IPS-NIHi11 (cell line): ENCODE measurements at regions not wholly inside any gene's neighbourhood (a gene's known extent, or its start where the extent isn't known, plus 50 kb on each side); places are given as distances from the start of the nearest gene placed in this dataset.
A peak's percentile ranks its signal among the peaks of the same experiment; 100 is the strongest.

Source experiments
- DNase-seq: peaks from one replicate; pipeline ENCODE4 v3.0.0; 2012; ENCODE audit warnings: mixed read lengths, low spot score

DNA sequence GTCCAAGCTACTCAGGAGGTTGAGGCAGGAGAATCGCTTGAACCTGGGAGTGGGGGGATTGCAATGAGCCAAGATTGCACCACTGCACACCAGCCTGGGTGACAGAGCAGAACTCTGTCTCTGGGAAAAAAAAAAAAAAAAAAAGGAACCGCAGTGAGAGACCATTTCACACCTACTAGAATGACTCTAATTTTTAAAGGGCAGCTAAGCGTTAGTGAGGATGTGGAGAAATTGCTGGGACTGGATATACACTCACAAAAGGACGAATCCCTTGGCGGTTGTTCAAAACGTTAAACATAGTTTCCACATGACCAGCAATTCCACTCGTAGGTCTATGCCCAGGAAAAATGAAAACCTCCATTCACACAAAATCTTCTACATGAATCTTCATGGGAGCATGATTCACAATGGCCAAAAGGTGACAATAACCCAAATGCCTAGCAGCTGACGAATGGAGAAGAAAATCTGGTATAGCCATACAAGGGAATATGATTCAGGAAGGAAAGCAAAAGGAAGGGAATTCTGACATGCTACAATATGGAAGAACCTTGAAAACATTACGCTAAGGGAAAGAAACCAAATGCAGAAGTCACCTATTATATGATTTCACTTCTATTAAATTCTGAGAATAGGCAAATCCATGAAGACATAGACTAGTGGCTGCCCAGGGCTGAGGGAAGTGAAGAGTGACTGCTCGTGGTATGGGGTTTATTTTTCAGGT lies 127.0 kb downstream of the CHSY1 start:
- DNase-seq, result no peak

DNA sequence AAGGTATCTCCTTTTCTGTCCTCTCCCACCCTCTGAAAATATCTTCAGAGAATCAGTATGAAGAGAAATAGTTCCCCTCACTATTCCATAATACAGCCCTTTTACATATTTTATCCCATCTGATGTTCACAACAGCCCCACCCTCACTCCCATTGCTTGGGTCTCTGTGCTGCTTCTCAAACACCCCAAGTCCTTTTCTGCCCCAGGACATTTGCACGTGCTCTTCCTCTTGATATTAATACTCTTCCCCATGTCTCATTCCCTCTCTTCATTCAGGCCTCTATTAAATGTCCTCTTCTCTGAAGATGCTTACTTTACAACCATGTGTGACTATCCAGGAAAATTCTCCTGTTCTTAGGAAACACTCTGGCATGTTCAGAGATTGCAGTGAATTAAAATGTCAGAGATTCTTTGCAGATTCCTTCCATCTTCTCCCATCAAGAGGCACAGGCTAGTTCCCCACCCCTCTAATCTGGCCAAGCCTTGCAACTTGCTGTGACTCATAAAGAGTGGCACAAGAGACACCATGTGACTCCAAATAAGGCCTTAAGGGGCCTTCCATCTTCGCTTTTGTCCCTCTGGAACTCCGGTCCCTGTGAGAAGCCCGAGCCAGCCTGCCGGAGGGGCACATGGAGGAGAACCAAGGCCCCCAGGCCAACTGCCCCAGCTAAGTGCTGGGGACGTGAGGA lies 128.5 kb downstream of the CHSY1 start:
- DNase-seq, result no peak

DNA sequence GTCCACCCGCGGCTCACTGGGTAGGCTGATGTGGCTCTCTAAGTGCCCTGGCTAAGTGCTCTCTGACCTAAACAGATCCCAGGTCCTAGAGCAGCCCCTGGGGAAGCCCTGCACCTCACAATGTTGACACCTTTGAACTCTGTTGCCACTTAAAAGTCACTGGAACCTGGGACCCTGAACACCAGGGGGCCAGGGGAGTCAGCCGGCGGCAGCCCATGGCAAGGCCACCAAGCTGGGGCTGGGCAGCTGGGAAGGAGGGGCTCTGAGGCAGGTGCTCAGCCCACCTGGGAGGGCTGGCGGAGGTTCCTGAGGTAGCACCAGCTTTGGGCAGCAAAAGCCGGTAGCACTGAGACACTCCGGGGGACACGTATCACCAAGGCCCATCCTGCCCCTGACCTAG lies 129.0 kb downstream of the CHSY1 start:
- no peak for DNase-seq

DNA sequence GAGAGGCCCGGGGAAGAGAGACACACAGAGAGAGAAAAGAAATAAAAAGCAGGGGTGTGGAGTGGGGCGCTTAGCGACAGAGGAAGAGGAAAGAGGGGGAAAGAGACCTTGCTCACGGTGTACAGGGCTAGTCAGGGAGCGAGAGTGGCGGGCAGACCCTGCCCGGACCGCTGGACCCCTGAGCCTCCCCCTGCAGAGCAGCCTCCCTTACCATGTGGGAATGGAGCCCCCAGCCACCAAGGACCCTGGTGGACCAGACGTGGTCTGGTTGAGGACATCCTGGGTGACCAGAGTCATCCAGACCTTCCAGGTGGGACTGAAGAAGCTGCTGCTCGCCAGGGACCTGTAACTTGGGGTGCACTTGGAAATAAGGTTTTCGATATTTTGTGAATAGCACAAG lies 129.6 kb downstream of the CHSY1 start:
- DNase-seq, result no peak

DNA sequence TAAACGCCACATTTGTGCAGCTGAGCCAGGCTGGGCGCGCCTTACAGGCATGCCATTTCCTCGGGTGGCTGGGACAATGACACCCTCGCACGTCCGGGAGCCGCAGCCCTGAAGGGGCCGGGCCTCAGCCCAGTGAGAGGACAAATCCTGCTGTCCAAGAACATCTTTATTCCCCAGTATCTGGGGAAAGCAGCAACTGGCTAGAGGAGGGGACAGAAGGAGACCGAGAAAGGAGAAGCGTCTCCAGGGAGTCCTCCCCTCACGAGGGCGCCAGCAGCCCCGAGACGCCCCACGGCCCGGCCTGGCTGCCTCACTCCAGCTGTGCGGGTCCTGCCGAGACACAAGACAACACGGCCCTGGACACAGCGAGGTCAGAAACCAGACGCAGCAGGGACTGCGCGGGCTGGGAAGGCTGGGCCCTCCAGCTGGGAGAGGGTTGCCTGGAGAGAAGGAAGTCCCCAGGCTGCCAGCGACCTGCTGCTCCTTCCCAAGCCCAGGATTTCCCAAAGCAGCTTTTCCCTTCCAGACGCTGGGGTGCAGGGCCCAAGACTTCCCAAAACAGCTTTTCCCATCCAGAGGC lies 130.2 kb downstream of the CHSY1 start:
- peak; percentile 62 for DNase-seq

DNA sequence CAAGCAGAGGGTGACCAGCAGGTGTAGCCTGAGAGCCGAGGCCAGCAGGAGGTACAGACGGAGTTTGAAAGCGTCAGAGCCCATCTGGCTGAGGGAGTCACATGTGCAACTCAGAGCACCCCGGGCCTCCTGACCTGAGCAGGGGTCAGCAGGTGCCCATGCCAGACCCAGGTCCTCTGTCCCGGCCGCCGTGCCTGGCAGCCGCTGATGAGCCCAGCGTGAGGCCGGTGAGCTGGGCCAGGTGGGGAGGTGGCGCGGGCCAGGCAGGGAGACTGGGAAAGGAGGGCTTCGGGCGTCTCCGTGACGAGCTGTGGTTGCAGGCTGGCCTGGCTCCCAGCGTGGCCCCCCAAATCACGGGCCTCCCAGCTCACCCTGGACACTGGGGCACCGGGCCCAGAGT lies 130.9 kb downstream of the CHSY1 start:
- no peak for DNase-seq

DNA sequence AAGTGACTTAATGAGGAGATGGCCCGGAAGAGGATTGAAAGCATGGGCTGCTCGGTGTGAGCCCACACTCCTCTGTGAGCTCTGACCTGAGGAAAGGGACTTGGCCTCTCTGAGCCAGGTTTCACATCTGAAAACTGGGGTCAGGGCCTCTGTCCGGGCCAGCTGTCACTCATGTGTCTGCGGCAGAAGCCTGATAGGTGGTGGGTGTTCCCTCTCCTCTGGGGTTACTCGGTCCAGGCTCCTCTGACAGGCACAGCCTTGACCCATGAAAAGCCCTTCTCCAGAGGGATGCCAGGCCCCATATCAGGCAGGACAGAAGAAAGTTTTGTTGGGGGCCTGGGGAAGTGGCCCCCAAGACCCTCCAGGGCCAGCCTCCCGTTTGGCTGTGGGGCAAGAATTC lies 131.4 kb downstream of the CHSY1 start:
- no peak for DNase-seq
